ENCODE measurements at regions not wholly inside any gene's neighbourhood (a gene's known extent, or its start where the extent isn't known, plus 50 kb on each side); places are given as distances from the start of the nearest gene placed in this dataset.

DNA sequence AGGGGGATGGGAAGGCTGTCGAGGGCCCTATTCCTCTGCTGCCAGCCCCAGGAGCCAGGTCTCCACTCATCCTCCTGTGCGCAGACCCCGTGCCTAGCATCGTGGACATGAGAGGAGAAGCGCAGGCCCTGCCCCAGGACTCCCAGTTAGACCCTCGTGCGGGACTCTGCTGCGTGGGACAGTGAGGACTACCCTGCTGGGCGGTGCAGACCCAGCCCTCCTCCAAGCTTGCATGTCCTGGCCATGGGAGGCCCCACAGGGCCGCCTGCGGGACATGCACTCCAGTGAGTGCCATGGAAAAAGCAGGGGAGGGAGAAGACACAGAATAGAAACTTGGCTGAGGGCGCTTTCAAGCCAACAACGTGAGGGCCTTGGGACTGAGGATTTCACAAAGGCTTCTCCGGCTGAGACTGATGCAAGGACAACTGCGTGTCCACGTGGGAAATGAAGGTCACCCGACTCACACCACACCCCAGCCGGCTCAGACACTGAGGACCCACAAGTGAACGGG is 62.6 kb upstream of the IQSEC1 start:
- TF ChIP-seq POLR2AphosphoS5 (IDR thresholded peaks at IDR 0.05; ENCODE audit: low read depth) (no peak), CTCF (conservative IDR thresholded peaks at IDR 0.05; ENCODE audit: low read depth in 2 of 2) (no peak)
